HepG2 (cell line): ENCODE measurements at regions not wholly inside any gene's neighbourhood (a gene's known extent, or its start where the extent isn't known, plus 50 kb on each side); places are given as distances from the start of the nearest gene placed in this dataset.

Experiments used
- ATAC-seq: fragments of 200-7000 bp; cut with Tn5 transposase; 3 replicates; pipeline ENCODE4 v1.9.1; 2020; ENCODE audit warnings: mild to moderate bottlenecking, moderate library complexity
- BruUV-seq: library from RNA; stranded (reverse); fragments of 400-500 nt; replicated peaks from 2 replicates; lab custom pipeline; 2021; lab: Mats Ljungman, UMichigan
- CTCF ChIA-PET: fragments of 300-600 bp; formaldehyde crosslinking; extraction: SDS; loops from one replicate; lab custom pipeline; 2021; ENCODE audit warnings: low total read pairs, inconsistent platforms, low intra/inter-chr PET ratio; lab: Yijun Ruan, JAX
- POLR2A ChIA-PET: fragments of 350-600 bp; sonication (Branson Sonifier 250); formaldehyde crosslinking; loops from one replicate; lab custom pipeline; 2020; ENCODE audit warnings: antibody characterized with exemption, inconsistent platforms; lab: Yijun Ruan, JAX
- DNase-seq: peaks from one replicate; pipeline ENCODE4 v3.0.0-alpha.2; 2015; ENCODE audit warnings: low spot score
- FAIRE-seq: peaks from 3 replicates; lab custom pipeline; 2011; peaks lifted over from hg19 to GRCh38; lab: Jason Lieb, UNC
- H2AFZ ChIP-seq: one replicate; pipeline ENCODE4 v1.6.1; 2011; ENCODE audit warnings: low read length, inconsistent platforms
- H3K27ac ChIP-seq: fragments of 300-600 bp; 3 replicates; pipeline ENCODE4 v1.8.0; 2011; ENCODE audit warnings: mixed run types, mild to moderate bottlenecking, mixed read lengths, low read length, inconsistent platforms; ENCODE audit not compliant: insufficient read depth; ENCODE audit errors: extremely low read length
- H3K27me3 ChIP-seq, 2 experiments: fragments of 200-600 bp in 1 of 2; 2 replicates in 1 of 2; 3 replicates in 1 of 2; pipeline versions ENCODE4 v1.6.0 to v1.8.0; 2011; ENCODE audit warnings: low read length in 2 of 2, mild to moderate bottlenecking in 2 of 2, moderate library complexity in 2 of 2, inconsistent platforms in 1 of 2; ENCODE audit not compliant: insufficient read depth in 2 of 2, control insufficient read depth in 1 of 2
- H3K36me3 ChIP-seq, 2 experiments: fragments of 200-600 bp in 1 of 2; replicated peaks in 1 of 2; 2 replicates in 1 of 2; 3 replicates in 1 of 2; pipeline versions ENCODE4 v1.5.1 to v1.8.0; 2011; ENCODE audit warnings: low read length in 2 of 2, inconsistent platforms in 1 of 2; ENCODE audit not compliant: insufficient read depth in 2 of 2, control insufficient read depth in 1 of 2
- H3K4me1 ChIP-seq: 2 replicates; pipeline ENCODE4 v1.5.1; 2012; ENCODE audit warnings: low read length, inconsistent platforms; ENCODE audit not compliant: insufficient read depth
- H3K4me2 ChIP-seq: 2 replicates; pipeline ENCODE4 v1.6.0; 2011; ENCODE audit warnings: low read depth, low read length, inconsistent platforms
- H3K4me3 ChIP-seq, 3 experiments: fragments of 200-600 bp in 1 of 3; sonication (generic), shearing (Covaris generic) in 1 of 3; replicated peaks in 1 of 3; 2 replicates each; pipeline ENCODE4 v1.5.1; 2011 to 2016; ENCODE audit warnings: low read length in 3 of 3, inconsistent platforms in 2 of 3, low read depth in 2 of 3, mild to moderate bottlenecking in 2 of 3, control low read depth in 1 of 3, mixed read lengths in 1 of 3; ENCODE audit not compliant: insufficient read depth in 1 of 3
- H3K79me2 ChIP-seq: one replicate; pipeline ENCODE4 v1.6.1; 2011; ENCODE audit warnings: low read length, inconsistent platforms; ENCODE audit not compliant: insufficient read depth
- H3K9ac ChIP-seq: 2 replicates; pipeline ENCODE4 v1.6.0; 2011; ENCODE audit warnings: mild to moderate bottlenecking, low read depth, low read length, inconsistent platforms; ENCODE audit not compliant: insufficient read depth
- H3K9me3 ChIP-seq: 2 replicates; pipeline ENCODE4 v1.5.1; 2012; ENCODE audit warnings: mild to moderate bottlenecking, low read length
- H4K20me1 ChIP-seq: 2 replicates; pipeline ENCODE4 v1.6.0; 2011; ENCODE audit warnings: inconsistent platforms, mild to moderate bottlenecking, low read length, moderate library complexity; ENCODE audit not compliant: insufficient read depth
- FOXP4 ChIP-seq: sonication (generic); formaldehyde crosslinking; IDR thresholded peaks from 2 replicates; pipeline ENCODE4 v1.4.0; 2020; ENCODE audit warnings: missing genetic modification reagents
- IRF9 ChIP-seq: sonication (generic); formaldehyde crosslinking; IDR thresholded peaks from 2 replicates; pipeline ENCODE4 v1.8.0; 2022; ENCODE audit warnings: missing genetic modification reagents, mild to moderate bottlenecking, borderline replicate concordance
- NFKBIZ ChIP-seq: IDR thresholded peaks from 2 replicates; pipeline ENCODE4 v1.6.1; 2018; ENCODE audit warnings: missing genetic modification reagents, missing compliant biosample characterization
- RNF2 ChIP-seq: fragments of 450-650 bp; conservative IDR thresholded peaks from 2 replicates; pipeline ENCODE4 v1.6.1; 2016; ENCODE audit warnings: low read depth
- SRSF4 ChIP-seq: fragments of 200-400 bp; formaldehyde crosslinking; IDR thresholded peaks from one replicate; pipeline ENCODE4 v1.6.1; 2018; ENCODE audit warnings: mild to moderate bottlenecking, low read depth, low read length, moderate library complexity; ENCODE audit not compliant: poor library complexity, severe bottlenecking
- ZNF136 ChIP-seq: sonication (generic); formaldehyde crosslinking; IDR thresholded peaks from 2 replicates; pipeline ENCODE4 v1.8.1; 2022; ENCODE audit warnings: low read depth, mild to moderate bottlenecking, moderate library complexity, missing genetic modification reagents
- WGBS: methylation state at CpG from one replicate; pipeline ENCODE4 v1.1.6; 2017; ENCODE audit warnings: low lambda C conversion rate; 5-methylcytosine and 5-hydroxymethylcytosine counted together
- in situ Hi-C: cut with HindIII; loops from 2 replicates; pipeline ENCODE4 v1.10.0; 2017; ENCODE audit warnings: low pct_unique_long_range_greater_than_20kb; ENCODE audit not compliant: extremely low pct_ligation_motif_present
- intact Hi-C: fragments of 100-400 bp; cut with micrococcal nuclease; formaldehyde crosslinking; loops from one replicate; pipeline ENCODE4 v1.10.0; 2022; ENCODE audit not compliant: unreplicated experiment

DNA sequence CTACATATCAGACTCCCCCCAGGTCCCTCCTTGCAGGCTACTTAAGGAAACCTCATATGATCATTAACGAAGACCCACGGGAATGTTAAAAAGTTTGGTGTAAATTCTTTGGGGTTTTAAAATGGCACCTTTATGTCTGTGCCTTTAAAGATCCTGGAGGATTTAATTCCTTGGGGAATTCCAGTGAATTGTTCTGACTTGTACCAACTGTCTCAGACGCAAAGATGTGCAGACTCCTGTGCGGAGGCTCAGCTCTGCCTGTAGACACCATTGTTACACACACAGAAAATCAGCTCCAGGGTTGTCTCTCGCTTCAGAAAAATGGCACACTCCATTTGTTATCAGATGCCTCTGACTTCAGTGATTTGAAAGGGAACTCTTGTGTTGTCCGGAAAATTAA, 414.4 kb upstream of the CFAP20DC start:
- H3K27ac ChIP-seq = no peak overlapping the region
- TF ChIP-seq SRSF4 (no peak), RNF2 (no peak), ZNF136 (CRISPR knock-in tag) (no peak), NFKBIZ (CRISPR knock-in tag) (no peak), FOXP4 (CRISPR knock-in tag) (no peak), IRF9 (CRISPR knock-in tag) (no peak)
- TF ChIP-seq, all 625 proteins: peak for 0
- H3K9ac ChIP-seq = no peak overlapping the region
- no TSS peak for BruUV-seq
- 26% methylated on average over 6 of the region's 6 CpGs for WGBS
- no peaks in the 10 kb centered on the region for H3K36me3 ChIP-seq
- no peaks in the 10 kb centered on the region for H3K4me1 ChIP-seq
- ChIA-PET POLR2A (no interaction called here), CTCF (no interaction called here)
- no peaks in the 10 kb centered on the region for H4K20me1 ChIP-seq
- H3K4me3 ChIP-seq = no peak overlapping the region
- ATAC-seq (no peak), DNase-seq (no peak), FAIRE-seq (no peak)
- no peak overlapping the region for H2AFZ ChIP-seq
- H3K4me2 ChIP-seq = no peak overlapping the region
- no peaks in the 10 kb centered on the region for H3K9me3 ChIP-seq
- H3K27me3 ChIP-seq = no peaks in the 10 kb centered on the region
- in situ Hi-C loops (no loop called here), intact Hi-C loops (no loop called here)
- no peaks in the 10 kb centered on the region for H3K79me2 ChIP-seq
